C4-2B (cell line): ENCODE measurements at regions not wholly inside any gene's neighbourhood (a gene's known extent, or its start where the extent isn't known, plus 50 kb on each side); places are given as distances from the start of the nearest gene placed in this dataset.

Experiments
- ZFX ChIP-seq: fragments of 450-650 bp; IDR thresholded peaks from 2 replicates; pipeline ENCODE4 v1.6.1; 2017
- TF ChIP-seq, protein P1 (sequence below): fragments of 450-650 bp; conservative IDR thresholded peaks from 2 replicates; pipeline ENCODE4 v1.5.1; 2017; ENCODE audit warnings: mild to moderate bottlenecking

DNA sequence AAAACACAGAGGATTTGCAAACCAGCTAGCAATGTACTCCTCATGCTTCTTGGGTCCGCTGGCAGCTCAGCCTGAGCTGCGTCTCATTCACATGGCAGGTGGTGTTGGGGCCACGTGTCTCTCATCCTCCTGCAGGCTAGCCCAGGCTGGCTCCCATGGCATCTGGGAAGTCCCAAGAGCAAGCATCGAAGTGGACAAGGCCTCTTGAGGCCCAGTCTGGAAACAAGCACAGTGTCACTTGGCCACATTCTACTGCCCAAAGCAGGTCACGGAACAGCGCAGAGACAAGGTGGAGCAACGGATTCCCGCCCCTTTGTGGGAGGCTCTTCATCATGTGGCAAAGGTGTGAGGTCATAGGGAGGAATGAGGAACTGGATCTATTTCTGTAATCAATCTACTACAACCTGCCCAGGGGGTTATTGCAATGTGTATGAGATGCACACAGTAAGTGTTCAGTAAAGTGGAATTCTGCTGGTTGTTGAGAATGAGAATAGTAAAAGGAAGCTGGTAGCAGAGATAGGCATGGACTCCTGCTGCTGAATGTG, 128.3 kb downstream of the TPRA1 start:
- TF ChIP-seq, protein P1, sequence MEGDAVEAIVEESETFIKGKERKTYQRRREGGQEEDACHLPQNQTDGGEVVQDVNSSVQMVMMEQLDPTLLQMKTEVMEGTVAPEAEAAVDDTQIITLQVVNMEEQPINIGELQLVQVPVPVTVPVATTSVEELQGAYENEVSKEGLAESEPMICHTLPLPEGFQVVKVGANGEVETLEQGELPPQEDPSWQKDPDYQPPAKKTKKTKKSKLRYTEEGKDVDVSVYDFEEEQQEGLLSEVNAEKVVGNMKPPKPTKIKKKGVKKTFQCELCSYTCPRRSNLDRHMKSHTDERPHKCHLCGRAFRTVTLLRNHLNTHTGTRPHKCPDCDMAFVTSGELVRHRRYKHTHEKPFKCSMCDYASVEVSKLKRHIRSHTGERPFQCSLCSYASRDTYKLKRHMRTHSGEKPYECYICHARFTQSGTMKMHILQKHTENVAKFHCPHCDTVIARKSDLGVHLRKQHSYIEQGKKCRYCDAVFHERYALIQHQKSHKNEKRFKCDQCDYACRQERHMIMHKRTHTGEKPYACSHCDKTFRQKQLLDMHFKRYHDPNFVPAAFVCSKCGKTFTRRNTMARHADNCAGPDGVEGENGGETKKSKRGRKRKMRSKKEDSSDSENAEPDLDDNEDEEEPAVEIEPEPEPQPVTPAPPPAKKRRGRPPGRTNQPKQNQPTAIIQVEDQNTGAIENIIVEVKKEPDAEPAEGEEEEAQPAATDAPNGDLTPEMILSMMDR = no peak
- TF ChIP-seq ZFX = no peak
